Calu3 (cell line): ENCODE measurements at regions not wholly inside any gene's neighbourhood (a gene's known extent, or its start where the extent isn't known, plus 50 kb on each side); places are given as distances from the start of the nearest gene placed in this dataset.

Experiments used
- BruUV-seq: library from RNA; stranded (reverse); fragments of 400-500 nt; replicated peaks from 2 replicates; lab custom pipeline; 2021; lab: Mats Ljungman, UMichigan
- CTCF ChIA-PET: fragments of 300-600 bp; sonication (Branson Sonifier 250); formaldehyde crosslinking; loops from one replicate; lab custom pipeline; 2022; ENCODE audit warnings: antibody characterized with exemption; lab: Charles Lee
- DNase-seq: peaks from one replicate; pipeline ENCODE4 v3.0.0; 2022
- H3K27ac Mint-ChIP-seq: one replicate; pipeline ENCODE4 v1.8.0; 2022; ENCODE audit warnings: mixed read lengths; ENCODE audit not compliant: unreplicated experiment
- H3K27me3 Mint-ChIP-seq: one replicate; pipeline ENCODE4 v1.8.0; 2022; ENCODE audit warnings: mixed read lengths; ENCODE audit not compliant: unreplicated experiment
- H3K36me3 Mint-ChIP-seq: one replicate; pipeline ENCODE4 v1.8.0; 2022; ENCODE audit warnings: mild to moderate bottlenecking, moderate library complexity, mixed read lengths; ENCODE audit not compliant: insufficient read depth, unreplicated experiment
- H3K4me1 Mint-ChIP-seq: one replicate; pipeline ENCODE4 v1.8.0; 2022; ENCODE audit warnings: mild to moderate bottlenecking, low read depth, mixed read lengths; ENCODE audit not compliant: unreplicated experiment
- H3K4me3 Mint-ChIP-seq: one replicate; pipeline ENCODE4 v1.8.0; 2022; ENCODE audit warnings: mild to moderate bottlenecking, low read depth, moderate library complexity, mixed read lengths; ENCODE audit not compliant: unreplicated experiment
- H3K9me3 Mint-ChIP-seq: one replicate; pipeline ENCODE4 v1.8.0; 2022; ENCODE audit warnings: low read depth, mixed read lengths; ENCODE audit not compliant: unreplicated experiment
- CTCF ChIP-seq: fragments of 200-600 bp; IDR thresholded peaks from one replicate; pipeline ENCODE4 v1.8.0; 2022; ENCODE audit warnings: antibody characterized with exemption; ENCODE audit not compliant: unreplicated experiment
- intact Hi-C: fragments of 100-400 bp; cut with micrococcal nuclease; formaldehyde crosslinking; loops from one replicate; pipeline ENCODE4 v1.10.0; 2022; ENCODE audit not compliant: unreplicated experiment

- CTCF ChIA-PET, result no interaction called here
- intact Hi-C loops, result no loop called here
- no peak for TF ChIP-seq CTCF
These were observed 369.4 kb downstream of the BMP2 start for GRCh38 chr20:7136886-7137285.

GRCh38 chr20:7137395-7138151 is 370.1 kb downstream of the BMP2 start:
- H3K27ac Mint-ChIP-seq, result no peak overlapping the region
- TF ChIP-seq CTCF, result no peak
- H3K36me3 Mint-ChIP-seq, result no peaks in the 10 kb centered on the region
- no peaks in the 10 kb centered on the region for H3K4me1 Mint-ChIP-seq
- intact Hi-C loops, result no loop called here
- H3K4me3 Mint-ChIP-seq, result no peak overlapping the region
- H3K27me3 Mint-ChIP-seq, result no peaks in the 10 kb centered on the region
- no TSS peak for BruUV-seq
- H3K9me3 Mint-ChIP-seq, result no peaks in the 10 kb centered on the region
- CTCF ChIA-PET, result interaction anchor here (0.6 kb wide), 1 partner anchor 11 kb away, joined by 5 read pairs; no protein-coding TSS in a partner anchor
- DNase-seq, result no peak

More at GRCh38 chr20:7136886-7137285, 369.4 kb downstream of the BMP2 start:
- Mint-ChIP-seq H3K9me3 (no peaks in the 10 kb centered on the region), H3K36me3 (no peaks in the 10 kb centered on the region), H3K27me3 (no peaks in the 10 kb centered on the region), H3K27ac (no peak overlapping the region), H3K4me1 (no peaks in the 10 kb centered on the region), H3K4me3 (no peak overlapping the region)
- no peak for DNase-seq
- BruUV-seq, result no TSS peak

GRCh38 chr20:7144464-7144863 is 377.0 kb downstream of the BMP2 start:
- no peaks in the 10 kb centered on the region for H3K36me3 Mint-ChIP-seq
- no TSS peak for BruUV-seq
- H3K27me3 Mint-ChIP-seq, result no peaks in the 10 kb centered on the region
- H3K4me1 Mint-ChIP-seq, result no peaks in the 10 kb centered on the region
- intact Hi-C loops, result no loop called here
- DNase-seq, result no peak
- CTCF ChIA-PET, result no interaction called here
- no peak overlapping the region for H3K27ac Mint-ChIP-seq
- TF ChIP-seq CTCF, result no peak
- no peak overlapping the region for H3K4me3 Mint-ChIP-seq
- H3K9me3 Mint-ChIP-seq, result no peaks in the 10 kb centered on the region

GRCh38 chr20:7146552-7147219 is 379.2 kb downstream of the BMP2 start:
- H3K9me3 Mint-ChIP-seq, result no peaks in the 10 kb centered on the region
- intact Hi-C loops, result no loop called here
- no peaks in the 10 kb centered on the region for H3K4me1 Mint-ChIP-seq
- H3K27me3 Mint-ChIP-seq, result no peaks in the 10 kb centered on the region
- H3K27ac Mint-ChIP-seq, result no peak overlapping the region
- CTCF ChIA-PET, result no interaction called here
- H3K36me3 Mint-ChIP-seq, result no peaks in the 10 kb centered on the region
- no TSS peak for BruUV-seq
- no peak for TF ChIP-seq CTCF
- no peak overlapping the region for H3K4me3 Mint-ChIP-seq
- no peak for DNase-seq
